NK-92 treated with Interleukin-12 subunit alpha and Interleukin-12 subunit beta, amount 100 ng/mL, for 24 hours (cell line): ENCODE measurements at regions not wholly inside any gene's neighbourhood (a gene's known extent, or its start where the extent isn't known, plus 50 kb on each side); places are given as distances from the start of the nearest gene placed in this dataset.

ENCODE experiments used
- DNase-seq: peaks from one replicate; lab custom pipeline; 2025; lab: John Stamatoyannopoulos, UW

DNA sequence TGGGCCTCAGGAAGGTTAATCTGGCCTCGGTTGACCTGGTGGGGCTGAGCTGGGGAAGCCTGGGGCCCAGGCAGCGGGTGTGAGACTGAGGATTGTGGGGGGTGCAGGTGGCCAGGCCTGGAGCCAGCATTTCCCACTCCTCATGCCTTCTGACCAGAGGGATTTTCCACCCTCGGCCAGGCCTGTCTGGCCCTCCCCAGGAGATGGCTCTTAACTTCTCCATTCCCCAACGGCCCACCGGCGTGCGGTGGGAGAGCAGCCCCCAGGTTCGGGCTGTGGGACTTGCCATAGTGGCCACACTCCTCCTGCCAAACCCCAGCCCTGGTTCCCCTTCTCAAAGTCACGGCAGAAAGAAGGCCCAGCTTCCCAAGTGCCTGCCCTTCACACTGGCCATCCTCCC, 126.5 kb upstream of the RUNX3 start:
- DNase-seq: no peak

DNA sequence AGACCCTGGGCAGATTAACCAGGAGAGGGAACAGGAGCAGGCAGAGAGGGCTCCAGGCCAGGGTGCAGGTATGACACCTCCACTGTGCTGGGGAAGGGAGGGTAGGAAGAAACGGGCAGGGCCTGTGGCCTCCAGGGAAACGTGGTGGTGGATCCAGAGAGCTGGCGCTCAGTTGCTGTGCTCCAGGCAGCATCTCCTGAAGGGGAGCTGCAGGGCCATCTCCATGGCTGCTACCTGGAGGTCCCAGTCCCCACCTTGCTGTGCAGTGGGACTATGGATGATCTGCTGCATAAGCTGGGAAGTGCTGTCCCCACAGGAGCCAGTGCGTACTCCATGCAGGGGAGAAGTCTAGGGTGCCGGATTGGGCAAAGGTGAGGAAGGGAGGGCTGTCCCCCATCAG, 125.9 kb upstream of the RUNX3 start:
- no peak for DNase-seq

DNA sequence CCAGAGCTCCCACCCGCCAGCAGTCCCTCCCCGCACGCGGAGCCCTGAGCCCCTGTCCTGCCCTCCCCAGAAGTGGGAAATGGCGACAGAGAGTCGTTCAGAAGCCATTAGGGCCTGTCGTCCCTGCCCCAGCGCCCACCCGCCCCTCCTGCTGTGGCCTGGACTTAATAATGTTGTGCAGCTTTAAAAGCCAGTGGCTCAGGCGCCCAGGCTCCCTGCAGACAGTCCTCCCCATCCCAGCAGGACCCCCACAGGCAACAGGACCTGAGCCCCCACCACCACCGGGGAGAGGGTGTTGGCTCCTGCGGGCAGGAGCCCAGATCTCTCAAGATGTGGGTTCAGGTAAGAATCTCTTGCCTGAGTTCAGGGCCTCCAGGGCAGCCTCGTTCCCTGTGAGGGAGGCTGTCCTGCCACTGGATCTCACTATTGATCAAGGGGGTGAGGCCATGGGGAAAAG, 125.3 kb upstream of the RUNX3 start:
- DNase-seq: no peak

- DNase-seq: no peak
Observed at GRCh38 chr1:25054526-25055323, 124.6 kb upstream of the RUNX3 start.

DNA sequence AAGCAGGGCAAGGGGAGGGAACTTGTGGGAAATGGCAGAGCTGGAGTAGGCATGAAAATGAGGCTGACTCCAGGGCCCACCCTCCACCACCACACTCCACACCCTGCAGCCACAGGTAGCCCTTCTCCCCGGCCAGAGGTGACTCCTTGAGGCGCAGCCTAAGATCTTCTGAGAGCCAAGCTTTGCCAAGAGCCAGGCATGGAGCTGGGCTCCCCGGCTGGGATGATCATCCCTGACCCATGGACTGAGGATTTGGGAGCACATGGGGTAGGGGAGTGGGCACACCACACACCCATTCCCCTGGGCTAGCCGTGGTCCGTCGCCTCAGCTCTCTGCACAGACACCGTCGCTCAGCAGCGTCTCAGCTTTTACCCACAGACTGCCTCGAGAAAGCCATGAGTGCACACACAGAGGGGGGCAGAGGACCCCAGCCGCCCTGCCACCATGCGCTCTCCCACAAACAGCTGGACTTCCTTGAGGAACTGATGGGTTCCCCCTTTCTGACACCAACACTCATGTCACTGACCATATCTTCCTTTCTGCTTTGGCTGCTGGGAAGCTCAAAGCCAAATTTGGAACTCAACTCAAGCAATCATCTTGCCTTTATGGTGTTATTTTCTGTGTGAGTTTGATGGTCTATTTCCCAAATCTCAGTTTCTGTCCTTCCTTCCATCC, 123.6 kb upstream of the RUNX3 start:
- no peak for DNase-seq

- DNase-seq: no peak
Observed at GRCh38 chr1:25051906-25052305, 121.8 kb upstream of the RUNX3 start.

DNA sequence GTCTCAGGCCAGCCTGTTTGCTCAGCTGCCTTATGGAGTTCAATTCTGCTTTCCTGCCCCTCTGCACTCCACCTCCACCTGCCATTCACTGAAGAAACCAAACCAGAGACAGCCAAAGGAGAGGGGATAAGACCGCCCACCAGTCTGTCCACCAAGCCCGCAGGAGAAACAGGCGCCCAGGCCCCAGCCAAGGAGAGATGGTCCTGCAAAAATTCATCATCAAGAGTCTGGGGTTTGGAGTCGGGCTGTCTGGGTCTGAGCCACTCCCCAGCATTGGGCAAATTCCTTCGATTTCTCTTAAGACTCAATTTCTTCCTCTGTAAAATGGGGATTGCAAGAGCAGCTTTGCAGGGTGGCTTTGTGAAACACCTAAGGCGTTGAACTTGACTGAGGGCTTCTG, 121.4 kb upstream of the RUNX3 start:
- DNase-seq: no peak

DNA sequence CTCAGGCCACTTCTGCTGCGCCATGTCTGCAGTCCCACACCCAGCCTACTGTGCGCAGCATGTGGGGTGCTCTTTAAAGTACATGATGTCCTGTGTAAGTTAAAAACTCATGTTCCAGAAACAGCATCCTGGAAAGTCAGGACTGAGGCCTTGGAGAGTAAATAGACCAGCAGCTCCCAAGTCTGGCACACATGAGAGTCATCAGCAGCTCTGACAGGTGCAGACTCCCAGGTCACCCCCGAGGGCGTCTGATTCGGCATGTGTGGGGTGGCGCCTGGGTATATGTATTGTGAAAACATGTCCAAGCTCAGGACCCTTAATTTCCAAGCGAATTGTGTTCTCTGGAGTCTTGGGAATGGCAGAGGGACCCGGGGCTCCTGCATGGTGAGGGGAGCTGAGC, 120.1 kb upstream of the RUNX3 start:
- DNase-seq: no peak

GRCh38 chr1:25049190-25049589, 119.1 kb upstream of the RUNX3 start:
- no peak for DNase-seq

GRCh38 chr1:25048728-25049127, 118.7 kb upstream of the RUNX3 start:
- DNase-seq: no peak

- DNase-seq: no peak
Observed at GRCh38 chr1:25047506-25048240, 117.6 kb upstream of the RUNX3 start.

GRCh38 chr1:25046194-25046532, 116.1 kb upstream of the RUNX3 start:
- no peak for DNase-seq

- no peak for DNase-seq
Observed at GRCh38 chr1:25045480-25046193, 115.6 kb upstream of the RUNX3 start.

DNA sequence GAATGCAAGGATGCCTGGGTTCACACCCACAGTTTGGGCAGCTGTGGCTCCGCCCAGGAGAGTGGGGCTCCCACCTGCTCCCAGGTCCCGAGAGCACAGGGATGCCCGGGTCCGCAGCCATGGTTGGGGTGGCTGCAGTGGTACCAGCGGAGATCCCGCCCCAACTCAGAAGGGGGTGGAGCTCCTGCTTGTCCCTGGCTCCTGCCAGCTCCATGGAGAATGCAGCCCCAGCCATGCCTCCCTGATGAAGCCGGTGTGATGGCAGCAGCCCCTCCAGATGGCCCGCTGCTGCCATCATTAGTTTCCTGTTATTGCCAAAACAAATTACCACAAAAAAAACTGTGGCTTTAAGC, 113.1 kb upstream of the RUNX3 start:
- DNase-seq: no peak

DNA sequence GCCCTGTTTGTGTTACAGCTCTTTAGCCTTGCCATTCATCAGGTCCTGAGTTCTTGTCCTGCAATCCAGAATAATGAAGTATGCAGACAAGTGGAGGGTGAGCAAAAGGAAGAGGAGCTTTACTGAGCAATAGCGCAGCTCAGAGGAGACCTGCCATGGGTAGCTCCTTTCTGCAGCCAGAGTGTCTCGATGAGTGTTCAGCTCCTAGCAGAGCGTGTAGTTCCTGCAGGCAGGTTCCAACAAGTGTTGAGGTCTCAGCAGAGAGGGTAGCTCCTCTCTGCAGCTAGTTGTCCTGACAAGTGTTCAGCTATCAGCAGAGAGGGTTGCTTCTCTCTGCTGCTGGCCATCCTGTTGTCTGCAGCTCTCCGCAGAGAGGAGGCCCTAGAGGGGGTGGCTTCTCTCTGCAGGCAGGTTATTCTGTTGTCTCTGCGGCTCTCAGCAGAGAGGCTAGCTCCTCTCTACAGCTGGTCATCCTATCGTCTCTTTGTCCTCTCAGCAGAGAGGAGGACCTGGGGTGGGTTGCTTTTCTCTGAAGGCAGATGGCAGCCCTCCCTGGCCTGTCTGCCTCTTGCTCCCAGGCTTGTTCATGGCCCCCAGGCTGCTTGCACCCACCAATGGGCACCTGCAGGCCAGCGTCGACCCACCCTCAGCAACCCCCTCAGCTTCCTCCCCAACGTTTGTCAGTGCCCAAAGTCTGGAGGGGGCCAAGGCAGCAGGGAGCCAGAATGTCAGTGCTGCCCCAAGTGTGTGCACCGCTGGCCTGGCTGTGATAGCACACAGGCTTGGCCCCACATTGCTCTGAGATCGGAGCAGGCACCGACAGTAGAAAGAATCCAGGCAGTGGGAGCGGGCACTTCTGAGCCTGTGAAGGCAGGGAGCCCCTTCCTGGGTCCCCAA, 112.5 kb upstream of the RUNX3 start:
- DNase-seq: no peak

DNA sequence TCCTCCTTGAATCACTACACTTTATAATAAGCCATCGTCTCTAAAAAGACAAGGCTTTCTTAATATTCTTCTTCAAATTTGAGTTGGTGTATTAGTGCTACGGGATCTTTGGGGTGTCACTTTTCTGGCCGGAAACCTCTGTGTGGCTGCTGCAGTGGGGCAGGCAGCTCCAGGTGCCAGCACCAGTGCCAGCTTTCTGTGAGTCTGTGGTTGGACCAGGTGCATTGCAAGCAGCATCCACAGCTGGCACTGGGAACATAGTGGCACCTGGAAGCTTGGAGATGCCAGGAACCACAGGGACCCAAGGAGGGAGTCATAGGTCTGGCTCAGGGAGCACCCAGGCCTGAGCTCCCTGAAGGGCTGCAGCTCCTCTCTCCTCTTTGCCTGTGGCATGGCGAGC, 111.8 kb upstream of the RUNX3 start:
- DNase-seq: no peak

DNA sequence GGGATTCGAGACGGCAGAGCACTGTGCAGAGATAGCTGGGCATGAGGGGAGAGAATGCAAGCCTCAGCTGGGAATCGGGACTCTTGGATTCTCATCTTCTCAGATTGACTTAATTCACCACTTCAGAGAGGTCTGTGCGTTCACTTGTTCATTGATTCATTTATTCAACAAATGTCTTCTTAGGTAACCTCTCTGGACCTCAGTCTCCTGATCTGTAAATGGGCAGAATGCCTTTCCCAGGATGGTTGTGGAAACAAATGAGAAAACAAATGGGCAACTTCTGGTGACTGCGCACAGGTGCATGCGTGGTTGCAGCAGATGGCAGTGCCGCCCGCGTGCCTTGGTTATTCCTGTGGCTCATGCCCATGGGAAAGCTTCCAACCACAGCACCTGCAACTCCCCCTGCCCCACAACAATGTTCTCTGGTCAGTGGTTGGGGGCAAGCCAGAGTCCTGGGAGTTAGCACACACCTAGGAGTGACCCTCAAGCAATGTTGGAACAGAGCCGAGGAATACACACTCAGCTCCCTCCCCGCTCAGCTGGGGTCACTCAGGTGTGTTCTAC, 110.1 kb upstream of the RUNX3 start:
- DNase-seq: no peak

GRCh38 chr1:25039229-25039628, 109.2 kb upstream of the RUNX3 start:
- DNase-seq: no peak

DNA sequence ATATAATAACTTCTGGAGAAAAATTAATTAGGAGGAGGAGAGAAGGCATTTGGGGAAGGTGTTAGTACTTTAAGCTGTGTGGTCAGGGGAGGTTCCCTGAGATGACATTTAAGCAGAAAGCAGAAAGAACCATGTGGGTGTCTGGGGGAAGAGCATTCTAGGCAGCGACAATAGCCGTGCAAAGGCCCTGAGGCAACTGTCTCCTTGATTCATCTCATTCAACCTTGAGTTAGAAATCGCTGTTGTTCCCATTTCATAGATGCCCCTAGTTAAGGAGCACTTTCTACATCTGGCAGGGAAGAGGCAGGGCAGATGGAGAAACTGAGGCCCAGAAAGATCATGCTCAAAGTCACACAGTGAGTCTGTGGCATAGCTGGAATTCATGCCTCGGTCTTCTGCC, 108.6 kb upstream of the RUNX3 start:
- no peak for DNase-seq

GRCh38 chr1:25037174-25038074, 107.3 kb upstream of the RUNX3 start:
- DNase-seq: peak; percentile 41
